Inflammatory macrophage treated with lipopolysaccharide for 4 hours (primary cell): ENCODE measurements at regions not wholly inside any gene's neighbourhood (a gene's known extent, or its start where the extent isn't known, plus 50 kb on each side); places are given as distances from the start of the nearest gene placed in this dataset.
A peak's percentile ranks its signal among the peaks of the same experiment; 100 is the strongest.
"Not testable (repeated sequence)": the region's sequence is repeated elsewhere in the genome, so short reads cannot be mapped to it uniquely, and the experiment has no call there.

ENCODE experiments used
- DNase-seq: peaks from one replicate; pipeline ENCODE4 v3.0.0-alpha.2; 2020

GRCh38 chr13:30816736-30817135 lies 81.4 kb downstream of the ALOX5AP start:
- DNase-seq, result peak; percentile 42

DNA sequence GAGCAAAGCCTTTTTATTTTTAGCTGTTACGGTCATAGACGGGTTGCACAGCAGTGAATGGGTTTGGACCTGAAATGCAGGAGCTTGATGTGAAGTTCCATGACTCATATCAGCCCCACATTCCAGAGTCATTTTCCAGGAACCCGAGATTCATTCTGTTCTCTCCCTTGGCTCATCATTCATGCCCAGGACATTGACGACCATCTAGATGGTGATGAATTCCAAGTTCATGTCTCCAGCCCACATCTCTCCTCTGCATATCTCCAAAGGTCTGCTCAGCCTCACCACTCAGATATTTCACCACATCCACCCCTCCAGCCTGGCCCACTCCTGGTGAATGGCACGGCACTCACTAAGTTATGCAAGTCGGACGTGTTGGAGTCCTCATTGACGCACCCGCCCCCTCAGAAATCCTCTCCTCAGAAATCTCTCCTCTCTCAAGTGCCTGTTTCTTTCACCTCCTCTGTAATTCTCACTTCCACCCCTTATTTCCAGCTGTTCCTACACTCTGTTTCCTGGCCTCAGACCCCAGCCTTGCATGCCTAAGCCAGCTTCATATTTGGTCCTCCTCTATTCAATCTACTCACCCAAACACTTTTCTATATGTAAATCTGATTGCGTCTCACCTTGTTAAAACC lies 83.1 kb downstream of the ALOX5AP start:
- DNase-seq, result no peak

DNA sequence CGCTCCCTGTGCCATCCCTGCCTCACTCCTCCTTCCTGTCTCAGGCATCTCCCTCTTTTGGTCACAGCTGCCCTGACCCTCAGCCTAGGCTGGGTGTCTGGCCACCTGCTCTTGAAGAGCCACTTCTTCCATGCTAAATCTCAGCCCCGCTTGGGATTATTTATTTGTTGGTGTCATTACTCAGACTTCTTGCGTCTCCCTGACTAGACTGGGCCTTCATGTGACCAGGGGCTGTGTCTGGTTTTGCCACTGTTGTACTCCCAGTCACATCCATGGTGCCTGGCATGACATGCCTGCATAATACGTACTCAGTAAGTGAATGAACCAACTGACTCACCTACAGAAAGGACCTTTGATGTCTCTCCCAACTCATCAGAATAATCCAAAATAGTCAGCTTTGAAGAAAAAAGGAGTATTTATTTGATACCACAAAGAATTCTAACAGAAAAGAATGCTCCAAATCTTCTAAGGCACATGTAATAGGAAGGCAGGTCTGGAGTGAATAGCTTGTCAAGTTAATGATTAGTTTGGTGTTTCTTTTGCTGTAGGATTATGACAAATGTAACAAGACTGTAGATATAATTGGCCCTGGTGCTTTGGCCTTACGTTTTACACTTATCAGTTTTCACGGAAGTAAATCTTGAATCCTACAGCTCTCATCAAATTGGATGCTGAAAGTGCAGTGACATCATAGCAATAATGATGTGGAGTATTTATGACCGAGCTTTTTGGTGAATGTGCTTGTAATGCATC lies 84.0 kb downstream of the ALOX5AP start:
- no peak for DNase-seq

DNA sequence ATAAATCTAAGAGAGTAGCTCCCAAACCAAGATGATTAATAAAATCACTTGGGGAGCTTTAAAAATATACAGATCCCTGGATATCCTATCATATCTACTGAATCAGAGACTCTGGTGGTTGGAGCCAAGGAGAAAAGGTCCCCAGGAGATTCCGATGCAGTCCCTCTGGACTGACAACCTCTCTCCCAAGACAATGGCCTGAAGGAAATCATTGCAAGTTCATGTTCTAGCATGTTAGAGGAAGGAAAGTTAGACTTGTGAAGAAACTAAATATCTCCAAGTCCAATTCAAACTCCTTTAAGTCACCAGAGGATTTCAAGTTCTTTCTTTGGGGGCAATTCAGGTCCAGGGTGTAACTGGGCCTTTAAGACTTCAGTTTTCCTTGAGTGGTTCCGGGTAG lies 84.7 kb upstream of the MEDAG start:
- DNase-seq, result no peak

GRCh38 chr13:30824651-30825050 lies 81.4 kb upstream of the MEDAG start:
- no peak for DNase-seq

DNA sequence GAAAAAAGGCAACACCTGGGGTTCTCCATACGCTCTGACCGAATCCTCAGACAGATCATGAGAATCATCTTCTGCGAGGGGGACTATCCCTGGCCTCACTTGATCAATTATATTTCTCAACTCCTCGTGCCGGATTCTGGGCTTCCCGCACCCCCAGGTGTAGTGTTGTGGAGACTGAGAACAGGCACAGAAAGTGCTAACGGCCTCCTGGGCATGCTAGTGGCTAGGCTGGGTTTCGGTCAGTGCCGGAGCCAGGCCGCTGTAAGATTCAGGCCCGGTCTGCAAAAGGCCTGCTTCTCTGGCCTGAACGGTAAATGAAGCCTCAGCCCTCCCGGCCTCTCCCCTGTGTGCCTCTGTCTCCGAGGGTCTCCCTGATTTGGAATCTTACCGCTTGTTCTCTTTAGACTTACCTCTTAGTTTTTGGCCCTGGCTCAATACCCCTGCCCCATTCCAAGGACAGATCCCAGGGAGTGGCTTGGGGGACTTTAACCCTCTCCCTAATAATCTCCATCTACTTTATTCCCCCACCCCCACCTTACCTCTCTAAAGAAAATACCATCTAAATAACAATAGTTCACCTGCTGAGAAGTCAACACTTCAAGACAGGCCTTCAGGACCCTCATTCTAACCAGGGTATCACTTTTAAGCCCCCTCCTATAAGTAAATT lies 79.0 kb upstream of the MEDAG start:
- no peak for DNase-seq

DNA sequence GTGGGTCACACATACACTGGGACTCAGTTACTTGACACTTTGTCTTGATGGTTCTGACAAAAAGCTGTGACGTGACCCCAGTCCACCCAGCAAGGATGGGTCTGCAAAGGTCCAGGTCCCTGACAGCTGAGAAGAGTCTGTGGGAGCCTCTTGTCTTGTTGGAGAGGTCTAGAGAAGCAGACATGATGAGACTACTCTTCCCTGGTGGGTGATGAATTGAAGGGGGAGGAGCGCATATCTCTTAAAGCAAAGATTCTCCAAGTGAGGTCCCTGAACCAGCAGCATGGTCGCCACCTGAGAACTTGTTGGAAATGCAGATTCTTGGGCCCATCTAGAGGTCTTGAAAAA lies 78.5 kb upstream of the MEDAG start:
- no peak for DNase-seq

GRCh38 chr13:30829145-30829832 lies 76.8 kb upstream of the MEDAG start:
- DNase-seq, result no peak

DNA sequence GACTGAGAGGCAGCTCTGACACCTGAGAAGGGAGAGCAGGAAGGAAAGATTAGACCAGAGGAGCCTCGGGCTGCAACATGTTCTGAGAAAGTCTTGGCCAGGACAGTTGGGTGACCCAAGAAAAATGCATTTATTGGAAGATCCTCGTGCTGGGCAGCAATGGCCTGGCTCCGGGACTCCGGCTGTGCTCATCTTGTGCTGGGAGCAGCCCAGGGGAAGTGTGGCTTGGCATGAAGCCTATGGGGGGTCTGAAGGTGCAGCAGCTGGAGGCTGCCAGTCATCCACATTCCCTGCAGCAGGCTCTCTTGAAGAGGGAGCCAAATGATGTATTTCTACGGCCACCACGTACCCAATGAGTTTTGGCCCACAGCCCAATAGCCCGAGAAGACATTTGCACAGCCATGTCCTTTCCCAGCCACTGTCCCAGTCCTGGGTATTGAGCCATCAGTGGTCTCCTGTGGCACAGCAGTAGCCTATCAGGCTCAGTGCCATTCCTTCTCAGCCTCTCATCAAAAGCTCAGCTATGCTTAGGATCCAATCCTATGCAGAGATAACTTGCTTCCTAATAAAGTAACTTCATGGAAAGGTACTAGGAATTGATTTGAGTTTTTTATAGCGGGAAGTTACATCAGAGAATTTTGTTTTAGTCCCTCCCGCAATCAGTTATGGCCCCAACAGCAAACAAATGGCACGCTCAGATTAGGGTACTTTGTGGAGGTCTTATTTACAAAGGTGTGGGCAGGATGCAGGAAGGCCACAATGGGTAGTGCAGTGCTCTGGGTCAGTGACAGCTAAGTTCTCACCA lies 76.0 kb upstream of the MEDAG start:
- DNase-seq, result no peak

DNA sequence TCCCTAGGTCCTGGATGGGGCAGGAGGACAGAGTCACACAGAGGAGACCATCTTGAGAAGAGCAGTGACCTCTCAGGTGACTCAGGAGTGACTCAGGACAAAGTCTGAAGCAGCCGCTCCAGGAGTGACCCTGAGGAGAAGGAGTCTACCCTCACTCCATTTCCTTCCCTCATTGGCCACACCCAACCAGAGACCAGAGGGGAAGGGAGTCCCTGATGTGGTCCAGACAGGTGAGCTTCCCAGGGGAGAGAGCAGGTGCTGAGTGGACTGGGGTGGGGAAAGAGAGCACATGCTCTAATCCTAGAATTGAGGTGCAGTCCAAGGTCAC lies 75.5 kb upstream of the MEDAG start:
- no peak for DNase-seq

DNA sequence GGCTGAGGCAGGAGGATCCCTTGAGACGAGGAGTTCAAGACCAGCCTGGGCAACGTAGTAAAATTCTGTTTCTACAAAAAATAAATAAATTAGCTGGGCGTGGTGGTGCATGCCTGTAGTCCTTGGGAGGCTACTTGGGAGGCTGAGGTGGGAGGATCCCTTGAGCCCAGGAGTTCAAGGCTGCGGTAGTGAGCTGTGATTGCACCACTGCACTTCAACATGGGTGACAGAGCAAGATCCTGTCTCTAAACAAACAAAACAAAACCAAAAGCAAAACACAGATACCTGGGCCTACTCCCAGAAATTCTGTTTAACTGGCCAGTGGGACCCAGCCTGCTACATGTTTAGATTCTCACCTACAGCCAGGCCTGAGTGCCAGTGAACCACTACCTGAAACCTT lies 74.6 kb upstream of the MEDAG start:
- DNase-seq, result no peak

DNA sequence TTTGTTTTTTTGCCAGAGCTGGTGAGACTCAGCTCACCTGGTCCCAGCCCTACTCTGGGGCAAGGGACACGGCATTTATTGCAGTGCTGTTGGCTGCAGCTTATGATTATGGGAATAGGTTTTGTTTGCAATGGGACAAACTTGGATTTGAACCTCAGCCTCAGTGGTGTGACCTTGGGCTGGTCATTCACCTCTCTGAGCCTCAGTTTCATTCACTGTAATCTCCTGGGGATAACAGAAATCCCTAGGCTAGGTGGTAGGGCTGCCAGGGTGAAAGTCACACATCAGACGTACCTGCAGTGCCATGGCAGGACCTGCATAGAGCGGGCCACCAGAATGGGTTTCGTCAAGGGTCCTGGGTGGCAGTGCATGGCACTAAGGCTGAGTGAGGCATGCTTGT lies 73.7 kb upstream of the MEDAG start:
- DNase-seq, result no peak

DNA sequence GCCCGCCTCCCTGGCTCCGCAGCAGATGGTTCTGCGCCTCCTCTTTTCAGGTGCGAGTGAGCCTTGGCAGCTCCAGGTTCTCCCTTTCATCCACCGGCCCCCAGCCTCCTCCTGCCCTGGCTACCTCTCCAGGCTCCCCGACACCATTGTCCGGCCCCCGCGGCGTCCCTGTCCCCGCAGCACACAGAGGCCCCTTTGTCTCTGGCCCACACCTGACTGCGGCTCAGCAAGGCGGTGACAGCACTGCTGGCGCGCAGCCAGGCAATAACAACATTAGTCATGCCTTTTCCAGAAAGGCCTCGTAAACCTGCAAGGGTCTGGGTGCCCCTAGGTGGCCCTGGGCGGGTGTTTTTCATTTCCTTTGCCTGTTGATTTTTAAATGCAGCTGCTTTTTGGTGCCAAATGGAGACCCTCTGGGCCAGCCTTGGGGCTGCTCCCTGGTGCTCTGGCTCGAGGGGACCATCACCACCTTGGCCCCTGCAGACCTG lies 73.2 kb upstream of the MEDAG start:
- DNase-seq, result no peak

DNA sequence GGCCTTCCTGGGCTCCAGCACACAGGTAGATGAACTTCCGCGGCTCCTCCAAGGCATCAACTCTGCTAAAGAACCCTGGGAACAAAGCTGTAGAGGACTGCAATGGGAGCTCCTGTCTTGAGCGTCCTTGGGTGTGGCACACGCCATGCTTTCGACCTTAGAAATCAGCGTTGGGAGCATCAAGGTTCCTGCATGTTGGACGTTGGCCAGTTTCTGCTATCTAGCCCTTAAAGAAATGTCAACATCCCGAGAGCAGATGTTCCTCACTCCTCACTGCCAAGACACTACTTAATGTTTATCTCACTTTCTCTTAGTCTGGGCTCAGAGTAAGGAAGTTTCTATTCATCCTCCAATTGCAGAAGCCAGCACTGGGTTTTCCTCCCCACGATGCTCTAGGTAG lies 70.6 kb upstream of the MEDAG start:
- DNase-seq, result no peak

- DNase-seq, result no peak
Observed at GRCh38 chr13:30837227-30838159, 68.6 kb upstream of the MEDAG start.

DNA sequence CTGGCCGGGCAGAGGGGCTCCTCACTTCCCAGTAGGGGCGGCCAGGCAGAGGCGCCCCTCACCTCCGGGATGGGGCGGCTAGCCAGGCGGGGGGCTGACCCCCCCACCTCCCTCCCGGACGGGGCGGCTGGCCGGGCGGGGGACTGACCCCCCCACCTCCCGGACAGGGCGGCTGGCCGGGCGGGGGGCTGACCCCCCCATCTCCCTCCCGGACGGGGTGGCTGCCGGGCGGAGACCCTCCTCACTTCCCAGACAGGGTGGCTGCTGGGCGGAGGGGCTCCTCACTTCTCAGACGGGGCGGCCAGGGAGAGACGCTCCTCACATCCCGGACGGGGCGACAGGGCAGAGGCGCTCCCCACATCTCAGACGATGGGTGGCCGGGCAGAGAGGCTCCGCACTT lies 66.4 kb upstream of the MEDAG start:
- not testable (repeated sequence) for DNase-seq

GRCh38 chr13:30840515-30840914 lies 65.6 kb upstream of the MEDAG start:
- DNase-seq, result no peak

GRCh38 chr13:30841154-30841553 lies 64.9 kb upstream of the MEDAG start:
- no peak for DNase-seq

GRCh38 chr13:30843548-30843947 lies 62.5 kb upstream of the MEDAG start:
- no peak for DNase-seq

- no peak for DNase-seq
Observed at GRCh38 chr13:30844548-30845296, 61.3 kb upstream of the MEDAG start.
